HS-5 (cell line): ENCODE measurements at regions not wholly inside any gene's neighbourhood (a gene's known extent, or its start where the extent isn't known, plus 50 kb on each side); places are given as distances from the start of the nearest gene placed in this dataset.

ENCODE experiments used
- DNase-seq: peaks from one replicate; pipeline ENCODE4 v3.0.0-alpha.2; 2012; ENCODE audit warnings: low read depth

DNA sequence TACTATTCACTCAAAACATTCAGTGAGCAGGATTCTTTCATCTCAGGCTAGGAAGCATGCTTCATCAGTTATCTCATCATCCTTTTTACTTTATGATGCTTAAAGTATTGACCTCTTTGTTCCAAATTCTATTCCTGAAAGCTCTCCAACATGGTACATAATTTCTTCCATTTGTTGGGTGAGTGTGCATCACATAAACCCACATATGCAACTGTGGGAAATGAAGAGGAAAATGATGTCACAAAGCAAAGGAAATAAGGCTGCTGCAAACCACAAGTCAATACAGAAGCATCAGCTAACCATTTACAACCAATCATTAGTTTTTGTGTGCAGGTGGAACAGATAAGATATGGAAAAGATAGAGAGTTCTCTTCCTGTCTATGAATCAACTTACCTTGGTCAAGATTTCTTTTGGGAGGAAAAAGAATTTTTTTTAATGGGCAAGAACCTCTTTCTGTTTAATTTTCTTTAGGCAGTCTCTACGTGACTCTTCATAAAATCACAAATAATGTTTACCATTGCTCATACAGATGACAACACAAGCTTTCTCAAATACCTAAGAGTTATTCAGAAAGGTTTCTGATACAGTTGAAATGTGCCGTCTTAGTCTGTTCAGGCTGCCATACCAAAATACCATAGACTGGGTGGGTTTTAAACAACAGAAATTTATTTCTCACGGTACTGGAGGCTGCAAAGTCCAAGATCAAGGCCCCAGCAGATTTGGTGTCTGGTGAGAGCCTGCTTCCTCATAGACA lies 259.9 kb downstream of the ADGRG6 start:
- DNase-seq = no peak

DNA sequence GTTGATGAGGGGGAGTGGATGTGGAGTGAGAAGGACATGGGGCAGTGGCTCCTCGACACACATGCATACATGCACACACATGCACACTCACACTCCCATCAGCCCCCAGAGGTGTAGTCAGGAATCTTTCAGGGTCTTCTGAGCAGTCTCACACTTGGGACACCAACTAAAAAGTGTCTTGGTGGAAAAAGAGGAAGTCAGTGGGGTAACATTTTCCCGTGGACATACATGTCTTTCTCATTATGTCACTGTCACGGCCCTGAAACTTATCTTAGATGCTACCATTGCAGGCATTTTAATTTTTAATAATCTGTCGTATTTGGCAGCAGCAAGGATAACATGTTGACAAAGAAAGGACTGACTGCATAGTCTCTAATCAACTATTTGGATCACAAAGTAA lies 261.1 kb downstream of the ADGRG6 start:
- no peak for DNase-seq

DNA sequence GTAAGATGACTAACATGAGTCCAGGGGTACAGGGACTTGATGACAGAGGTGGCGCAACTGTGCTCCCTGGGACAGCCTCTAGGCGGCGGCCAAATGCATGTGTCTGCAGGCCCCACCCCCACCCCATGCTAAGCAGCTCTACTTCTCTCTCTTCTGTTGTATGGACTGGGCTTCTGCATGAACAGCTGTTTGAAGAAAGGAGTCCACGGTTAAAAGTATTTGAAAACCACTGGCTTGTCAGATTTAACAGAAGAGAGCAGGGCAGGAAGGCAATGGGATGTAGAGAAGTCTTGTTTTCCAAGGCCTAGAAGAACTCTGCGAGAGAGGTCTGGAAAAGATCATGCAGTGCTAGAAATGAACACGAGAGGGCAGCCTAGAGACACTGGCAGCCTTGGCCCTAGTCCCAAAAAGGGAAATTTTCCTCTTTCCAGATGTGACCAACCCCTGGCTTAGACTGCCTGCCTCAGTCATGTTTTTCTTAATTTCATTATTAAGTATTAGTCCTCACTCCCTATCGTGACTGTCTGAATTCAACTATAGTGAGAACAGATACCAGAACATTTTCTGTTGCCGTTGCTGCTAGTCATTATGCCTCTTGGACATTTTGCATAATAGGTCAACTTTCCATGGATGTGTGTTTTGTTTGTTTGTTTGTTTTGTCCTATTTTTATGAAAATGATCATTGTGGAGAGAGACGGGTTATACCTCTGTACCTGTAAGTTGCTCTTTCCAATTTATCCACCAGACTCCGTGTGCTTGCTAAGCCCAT lies 265.0 kb downstream of the ADGRG6 start:
- peak; percentile 33 for DNase-seq

DNA sequence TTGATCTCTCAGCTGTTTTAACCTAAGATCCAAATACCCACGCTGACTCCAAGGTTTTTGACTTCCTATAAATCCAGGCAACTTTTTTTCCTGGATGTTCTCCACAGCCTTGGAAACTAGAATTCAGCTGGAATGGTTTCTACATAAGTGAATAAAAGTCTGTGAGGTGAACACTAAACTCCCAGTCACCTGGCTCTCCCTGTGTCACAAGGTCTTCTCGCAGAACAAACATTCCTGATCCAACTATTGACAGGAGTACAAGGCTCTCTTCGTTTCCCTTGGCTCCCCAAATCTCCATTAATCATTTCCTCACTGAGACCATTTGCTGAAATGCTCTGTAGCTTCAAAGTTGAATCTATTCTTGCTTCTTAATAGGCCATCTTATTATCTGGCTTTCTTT lies 265.7 kb downstream of the ADGRG6 start:
- DNase-seq = no peak

DNA sequence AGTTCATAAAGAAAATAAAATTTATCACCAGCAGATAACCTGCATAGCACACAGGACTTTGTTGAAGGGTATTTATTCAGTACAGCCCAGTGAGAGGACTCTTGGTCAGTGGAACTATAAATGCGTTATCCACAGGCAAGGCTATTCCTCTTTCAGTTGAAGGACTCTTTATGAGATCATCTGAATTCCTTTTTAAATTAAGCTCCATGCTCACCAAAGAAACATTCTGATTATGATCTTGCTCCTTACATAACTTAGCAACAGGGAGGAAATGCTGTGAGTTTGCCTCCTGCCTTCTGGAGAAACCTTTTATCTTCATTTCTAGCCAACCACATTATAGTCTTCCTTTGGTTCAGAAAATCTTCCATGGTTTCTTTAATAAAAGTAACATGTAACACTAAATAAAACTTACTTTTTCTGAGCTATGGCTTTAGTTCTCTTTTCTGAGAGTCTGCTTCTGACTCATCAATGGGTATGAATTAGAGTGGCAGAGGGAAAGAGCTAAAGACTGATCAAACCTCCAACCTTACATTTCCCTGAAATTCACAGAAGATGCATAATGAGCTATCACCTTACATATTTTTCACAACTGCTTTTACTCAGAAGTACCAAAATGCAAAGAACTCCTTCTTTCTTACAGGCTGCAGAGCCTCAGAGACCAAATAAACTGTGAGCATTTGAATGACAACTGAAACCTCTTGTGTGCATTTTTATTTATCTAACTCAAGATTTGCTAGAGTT lies 267.2 kb downstream of the ADGRG6 start:
- no peak for DNase-seq

DNA sequence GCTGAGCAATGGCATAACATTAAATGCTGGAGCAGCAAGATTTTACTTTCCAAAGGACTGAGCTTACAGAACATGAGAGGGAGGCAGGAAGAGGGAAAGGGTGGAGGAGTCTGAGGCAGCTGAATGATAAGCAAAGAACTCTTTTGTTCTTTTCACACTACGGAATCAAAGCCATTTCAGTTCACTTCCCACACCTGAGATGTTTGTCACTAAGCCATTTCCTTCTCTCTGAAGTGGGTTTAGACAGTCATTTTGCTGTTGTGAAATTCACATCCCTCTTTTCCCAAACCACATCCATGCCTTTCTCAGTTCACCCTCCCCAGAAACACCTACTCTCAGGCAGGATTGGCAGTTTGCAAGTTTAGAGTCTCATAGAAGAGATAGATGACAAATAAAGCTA lies 267.9 kb downstream of the ADGRG6 start:
- DNase-seq = no peak

DNA sequence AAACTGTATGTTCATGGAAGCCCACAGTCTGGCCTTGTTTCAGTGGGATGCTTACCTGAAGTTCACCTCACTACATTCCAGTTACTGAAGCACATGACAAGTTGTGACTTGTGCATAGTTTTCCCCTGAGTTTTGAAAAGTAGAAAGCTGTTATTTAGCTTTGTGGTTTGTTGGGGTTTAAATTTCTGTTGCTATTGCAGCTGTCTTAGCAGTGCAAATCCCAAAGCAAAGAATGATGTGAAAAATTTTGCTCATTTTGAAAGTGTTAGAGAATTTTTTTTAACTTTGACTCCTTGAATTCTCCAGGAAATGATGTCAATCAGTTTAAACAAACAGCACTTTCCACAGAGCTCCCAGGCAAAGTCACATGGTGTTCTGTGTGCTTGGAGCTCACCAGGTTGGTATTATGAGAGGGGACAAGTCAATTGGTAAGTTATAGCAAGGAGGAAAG lies 268.4 kb downstream of the ADGRG6 start:
- peak; percentile 30 for DNase-seq

DNA sequence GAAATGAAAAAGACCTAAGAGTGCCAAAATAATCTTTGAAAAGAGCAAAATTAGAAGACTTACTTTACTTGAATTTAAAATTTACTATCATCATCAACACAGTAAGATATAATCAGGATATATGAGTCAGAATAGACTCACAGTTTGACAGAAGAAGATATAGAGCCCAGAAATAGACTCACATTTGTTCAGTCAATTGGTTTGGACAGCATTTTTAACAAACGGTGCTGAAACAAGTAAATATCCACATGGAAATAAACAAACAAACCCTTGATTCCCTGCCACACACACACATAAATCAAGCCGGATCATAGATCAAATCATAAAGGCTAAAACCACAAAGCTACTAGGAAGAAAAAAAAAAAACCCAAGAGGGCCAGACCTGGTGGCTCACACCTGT lies 291.1 kb downstream of the ADGRG6 start:
- no peak for DNase-seq

DNA sequence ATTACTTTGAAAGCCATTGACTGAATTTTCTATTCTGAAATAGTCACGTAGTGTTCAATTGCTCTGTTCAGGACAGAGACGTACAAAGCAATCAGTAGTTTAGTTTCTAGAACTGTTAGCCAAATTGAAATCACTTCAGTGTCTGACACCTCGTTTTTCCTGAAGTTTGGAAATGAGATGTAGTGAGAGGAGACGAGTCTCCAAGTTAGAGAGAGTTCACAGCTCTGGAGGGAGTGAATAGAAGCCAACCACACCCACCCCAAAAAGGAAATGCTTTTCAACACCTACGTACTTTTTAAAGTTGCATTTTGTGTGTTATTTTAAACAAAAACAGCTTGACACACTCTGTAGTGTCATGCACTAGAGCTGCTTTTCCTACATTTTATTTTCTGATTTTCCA lies 296.0 kb downstream of the ADGRG6 start:
- DNase-seq = no peak

DNA sequence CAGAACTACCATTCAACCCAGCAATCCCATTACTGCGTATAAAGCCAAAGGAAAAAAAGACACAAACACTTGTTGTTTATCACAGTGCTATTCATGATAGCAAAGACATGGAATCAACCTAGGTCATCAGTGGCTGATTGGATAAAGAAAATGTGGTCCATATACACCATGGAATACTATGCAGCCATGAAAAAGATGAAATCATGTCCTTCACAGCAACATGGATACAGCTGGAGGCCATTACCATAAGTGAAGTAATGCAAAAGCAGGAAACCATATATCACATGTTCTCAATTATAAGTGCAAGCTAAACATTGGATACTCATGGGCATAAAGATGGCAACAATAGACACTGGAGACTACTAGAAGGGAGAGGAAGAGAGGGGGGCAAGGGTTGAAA lies 299.6 kb downstream of the ADGRG6 start:
- no peak for DNase-seq

DNA sequence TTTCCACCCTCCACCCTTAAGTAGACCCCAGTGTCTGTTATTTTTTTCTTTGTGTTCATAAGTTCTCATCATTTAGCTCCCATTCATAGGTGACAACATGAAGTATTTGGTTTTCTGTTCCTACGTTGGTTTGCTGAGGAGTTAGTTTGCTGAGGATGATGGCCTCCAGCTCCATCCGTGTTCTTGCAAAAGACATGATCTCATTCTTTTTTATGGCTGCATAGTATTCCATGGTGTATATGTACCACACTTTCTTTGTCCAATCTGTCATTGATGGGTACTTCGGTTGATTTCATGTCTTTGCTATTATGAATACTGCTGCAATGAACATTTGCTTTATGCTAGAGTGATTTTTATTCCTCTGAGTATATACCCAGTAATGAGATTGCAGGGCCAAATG lies 301.2 kb downstream of the ADGRG6 start:
- no peak for DNase-seq

DNA sequence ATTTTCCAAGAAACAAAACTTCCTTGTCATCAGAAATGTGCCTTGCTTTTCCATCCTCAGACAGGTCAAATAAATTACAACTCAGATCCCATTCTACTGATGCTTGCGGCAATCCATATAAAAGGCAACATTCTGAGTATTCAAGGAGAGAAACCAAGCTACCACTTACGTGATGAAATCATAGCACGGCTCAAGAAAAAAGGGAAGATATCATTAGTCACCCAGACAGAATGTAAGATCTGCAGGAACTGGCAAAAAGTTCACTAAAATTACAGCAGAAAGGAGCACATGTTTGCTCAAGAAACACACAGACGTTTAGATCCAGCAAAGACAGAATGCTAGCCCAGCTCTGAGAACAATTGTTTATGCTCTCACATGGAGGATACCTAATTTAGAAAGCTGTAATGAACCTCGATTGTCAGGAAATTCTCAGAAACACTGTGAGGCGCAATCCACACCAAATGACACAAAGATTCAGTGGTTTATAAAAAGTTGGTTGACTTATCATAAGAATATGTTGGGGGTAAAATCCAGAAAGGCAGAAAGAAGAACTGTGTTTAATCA lies 304.2 kb downstream of the ADGRG6 start:
- DNase-seq = peak; percentile 28

DNA sequence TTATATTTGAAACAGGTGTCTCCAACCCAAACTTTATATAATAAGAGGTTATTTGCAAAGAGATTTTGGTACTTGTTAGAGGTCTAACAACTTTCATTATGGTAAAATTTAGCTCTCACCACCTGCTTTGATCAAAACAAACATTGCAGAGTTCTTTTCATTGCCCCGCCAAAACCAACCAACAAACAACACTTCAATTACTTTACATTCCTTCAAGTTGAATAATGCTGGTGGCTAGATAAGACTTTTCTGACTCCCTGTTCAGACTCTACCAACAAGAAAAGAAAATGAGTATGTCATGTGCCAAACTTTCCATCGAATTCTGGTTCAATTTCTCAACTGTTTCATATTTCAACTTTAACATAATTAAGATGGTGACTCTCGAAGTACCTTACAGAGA lies 311.1 kb downstream of the ADGRG6 start:
- no peak for DNase-seq

DNA sequence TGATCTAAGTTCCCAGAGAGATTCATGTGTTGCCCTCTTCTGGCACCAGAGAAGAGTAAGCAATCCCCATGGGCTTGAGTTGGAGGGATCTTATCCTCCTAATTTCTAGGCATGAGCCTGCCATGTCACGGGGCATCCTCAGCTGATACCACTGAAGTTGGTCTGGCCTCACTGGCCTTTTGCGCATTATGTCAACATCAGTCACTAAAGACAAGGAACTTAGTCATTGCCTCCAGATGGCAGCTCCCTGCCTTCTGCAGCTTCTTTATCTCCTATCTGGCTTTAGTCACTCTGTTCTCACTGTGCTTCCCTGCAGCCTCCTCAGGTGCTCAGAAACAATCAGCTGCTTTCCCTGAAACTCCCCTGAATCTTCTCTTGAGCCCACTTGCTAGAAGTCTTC lies 312.2 kb downstream of the ADGRG6 start:
- DNase-seq = no peak

DNA sequence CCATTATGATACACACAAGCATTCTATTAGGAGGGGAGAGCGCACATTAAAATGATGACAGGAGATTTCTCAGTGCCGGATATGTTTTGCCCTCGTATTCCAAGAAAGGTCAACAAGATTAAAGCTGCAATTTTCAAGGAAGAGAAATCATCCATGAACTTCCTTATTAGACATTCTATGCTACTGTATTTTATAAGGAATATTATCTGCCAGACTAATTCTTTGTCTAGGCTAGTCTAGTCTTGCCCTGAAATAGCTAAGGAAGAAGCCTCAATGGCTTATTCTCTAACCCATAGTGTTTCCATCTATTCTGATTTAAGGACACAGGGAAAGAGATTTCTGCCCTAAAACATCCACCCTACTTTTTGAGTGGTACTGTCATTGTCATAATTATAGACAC lies 315.4 kb downstream of the ADGRG6 start:
- no peak for DNase-seq

DNA sequence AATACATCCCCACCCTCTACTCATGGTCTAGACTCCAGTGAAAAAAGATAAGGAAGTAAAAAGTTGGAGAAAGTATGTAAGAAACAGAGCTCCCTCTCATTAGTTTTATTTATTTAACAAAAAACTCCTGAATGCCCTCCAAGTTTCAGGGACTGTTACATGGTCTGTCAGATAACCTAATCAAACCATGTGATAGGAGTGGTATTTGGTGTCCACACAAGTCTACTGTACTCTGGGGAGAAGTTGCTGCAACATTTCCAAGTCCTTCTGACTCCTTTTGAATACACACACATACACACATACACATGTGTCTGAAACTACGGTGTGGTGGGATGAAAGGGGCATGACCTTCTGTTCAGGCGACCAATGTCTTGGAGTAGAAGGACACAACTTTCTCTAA lies 320.0 kb downstream of the ADGRG6 start:
- no peak for DNase-seq

DNA sequence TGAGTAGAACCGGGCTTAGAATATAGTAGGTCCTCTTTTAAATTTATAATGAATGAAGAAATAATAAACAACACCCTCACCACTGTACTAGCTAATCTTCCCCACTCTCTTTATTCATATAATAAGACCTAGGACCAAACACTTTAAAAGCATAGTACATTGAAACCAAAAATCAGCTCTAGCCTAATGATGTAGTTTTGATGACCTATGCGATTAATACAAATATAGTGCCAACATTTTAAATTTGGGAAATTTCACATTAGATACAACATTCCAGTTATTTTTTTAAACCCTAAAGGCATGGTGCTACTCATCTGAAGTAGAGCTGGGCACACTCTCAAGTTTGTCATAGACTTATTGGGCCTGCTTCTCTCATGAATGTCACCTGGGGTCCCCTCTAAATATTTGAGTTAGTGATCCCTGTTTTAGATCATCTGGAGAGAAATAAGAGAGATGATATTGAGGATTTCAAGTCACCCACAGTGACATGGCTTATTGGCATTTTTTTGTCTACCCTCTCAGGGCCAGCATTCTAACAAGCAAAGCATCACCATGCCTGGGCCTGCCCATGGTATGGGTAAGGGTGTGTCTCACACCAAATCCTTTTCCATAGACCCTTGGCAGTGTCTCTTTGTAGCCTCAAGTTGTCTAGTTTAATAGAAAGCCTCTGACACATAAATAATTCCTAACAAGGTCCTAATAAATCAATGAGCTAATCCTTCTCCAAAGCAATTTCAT lies 319.8 kb downstream of the HIVEP2 start:
- DNase-seq = no peak

DNA sequence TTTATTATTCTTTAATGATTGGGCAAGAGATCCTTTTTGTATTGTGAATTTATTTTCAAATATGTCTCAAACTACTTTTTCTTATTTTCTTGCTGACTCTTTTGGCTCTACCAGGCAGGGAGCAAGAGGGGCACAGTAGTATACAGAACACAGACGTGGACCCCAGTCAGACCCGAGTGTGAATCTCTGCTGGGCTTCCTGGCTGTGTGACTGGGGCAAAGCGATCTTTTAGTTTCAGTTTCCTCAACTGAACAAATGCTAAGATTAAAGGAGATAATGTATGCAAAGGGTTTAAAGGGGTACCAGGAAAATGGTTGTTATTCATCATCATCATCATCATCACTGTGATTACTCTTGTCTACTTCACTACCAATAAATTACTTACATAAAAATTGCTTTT lies 317.5 kb downstream of the HIVEP2 start:
- DNase-seq = no peak

DNA sequence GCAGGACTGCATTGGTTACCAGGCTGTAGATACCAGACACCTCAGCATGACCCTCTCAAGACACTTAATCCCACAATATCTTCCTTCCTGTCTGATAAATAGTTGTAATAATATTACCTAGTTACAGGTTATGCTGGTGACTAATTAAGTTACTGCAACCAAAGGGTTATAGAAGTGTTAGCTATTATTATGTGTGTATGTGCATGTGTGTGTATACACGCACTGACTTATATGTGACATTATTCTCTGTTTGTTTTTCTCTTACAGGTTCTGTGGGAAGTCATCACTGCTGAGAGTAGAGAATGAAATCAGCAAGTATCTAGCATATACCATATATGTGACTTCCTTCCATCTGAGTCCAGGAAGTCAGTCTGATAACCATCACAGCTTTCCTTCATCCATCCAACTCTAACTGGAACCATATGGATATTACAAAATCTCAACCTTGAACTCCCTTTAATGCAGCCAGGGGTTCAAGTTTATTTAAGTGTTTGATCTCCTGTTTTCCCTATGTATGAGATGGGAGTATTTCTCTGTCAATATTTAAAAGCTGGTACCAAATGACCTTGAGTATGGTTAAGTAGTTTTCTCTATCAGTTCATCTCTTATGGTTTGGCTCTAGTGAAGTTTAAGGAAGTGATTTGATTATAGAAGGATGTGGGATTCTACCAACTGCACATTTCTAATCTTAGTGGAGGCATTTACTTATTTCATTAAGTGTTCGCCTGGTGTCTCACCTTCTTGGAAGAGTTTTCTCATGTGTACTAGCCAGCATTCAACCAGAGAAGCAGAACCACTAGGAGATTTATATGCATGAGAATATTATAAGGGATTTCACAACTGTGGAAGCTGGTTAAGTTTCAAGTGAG lies 313.2 kb downstream of the HIVEP2 start:
- no peak for DNase-seq

DNA sequence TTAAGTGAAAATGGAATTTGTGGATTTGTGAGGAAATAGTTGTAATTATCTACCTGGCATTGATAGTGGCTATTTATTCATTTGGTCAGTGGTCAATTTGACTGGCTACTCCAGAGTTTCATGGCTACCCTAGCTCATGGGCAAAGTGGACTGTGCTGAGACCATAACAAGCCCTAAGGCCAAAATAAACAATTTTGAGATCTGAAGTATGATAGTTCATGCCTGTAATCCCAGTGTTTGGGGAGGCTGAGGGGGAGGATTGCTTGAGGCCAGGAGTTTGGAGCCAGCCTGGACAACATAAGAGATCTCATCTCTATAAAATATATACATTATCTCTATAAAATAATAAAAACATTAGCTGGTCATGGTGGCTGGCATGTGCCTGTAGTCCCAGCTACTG lies 311.7 kb downstream of the HIVEP2 start:
- no peak for DNase-seq

DNA sequence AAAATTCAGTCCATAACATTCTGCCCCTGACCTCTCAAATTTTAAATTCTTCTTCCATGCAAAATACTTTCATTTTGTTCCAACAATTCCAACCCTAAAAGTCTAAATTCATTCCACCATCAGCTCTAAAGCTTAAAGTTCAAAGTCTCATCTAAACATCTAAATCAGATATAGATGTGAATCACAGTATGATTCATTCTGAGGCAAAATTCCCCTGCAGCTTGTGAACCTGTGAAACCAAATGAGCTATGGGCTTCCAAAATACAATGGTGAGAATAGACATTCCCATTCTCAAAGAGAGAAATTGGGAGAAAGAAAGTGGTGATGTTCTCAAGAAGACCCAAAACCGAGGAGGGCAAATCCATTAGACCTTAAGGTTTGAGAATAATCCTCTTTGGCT lies 309.8 kb downstream of the HIVEP2 start:
- peak; percentile 33 for DNase-seq
